HUES48 (cell line): ENCODE measurements at regions not wholly inside any gene's neighbourhood (a gene's known extent, or its start where the extent isn't known, plus 50 kb on each side); places are given as distances from the start of the nearest gene placed in this dataset.
"Not testable (repeated sequence)": the region's sequence is repeated elsewhere in the genome, so short reads cannot be mapped to it uniquely, and the experiment has no call there.

Source experiments
- H3K27ac ChIP-seq: one replicate; pipeline ENCODE4 v1.7.0; 2013; ENCODE audit warnings: low read depth, low read length, inconsistent platforms
- H3K27me3 ChIP-seq: 2 replicates; pipeline ENCODE4 v1.6.1; 2013; ENCODE audit warnings: mild to moderate bottlenecking, low read length; ENCODE audit not compliant: control insufficient read depth, insufficient read depth
- H3K36me3 ChIP-seq: 2 replicates; pipeline ENCODE4 v1.6.1; 2013; ENCODE audit warnings: low read length; ENCODE audit not compliant: control insufficient read depth, insufficient read depth
- H3K4me1 ChIP-seq: 2 replicates; pipeline ENCODE4 v1.6.1; 2013; ENCODE audit warnings: mild to moderate bottlenecking, low read length; ENCODE audit not compliant: control insufficient read depth, insufficient read depth
- H3K4me3 ChIP-seq: 2 replicates; pipeline ENCODE4 v1.5.1; 2013; ENCODE audit warnings: mild to moderate bottlenecking, low read depth, low read length
- H3K9ac ChIP-seq: 2 replicates; pipeline ENCODE4 v1.6.1; 2013; ENCODE audit warnings: mild to moderate bottlenecking, low read depth, low read length, moderate library complexity
- H3K9me3 ChIP-seq: 2 replicates; pipeline ENCODE4 v1.6.1; 2013; ENCODE audit warnings: low read length; ENCODE audit not compliant: control insufficient read depth, insufficient read depth

DNA sequence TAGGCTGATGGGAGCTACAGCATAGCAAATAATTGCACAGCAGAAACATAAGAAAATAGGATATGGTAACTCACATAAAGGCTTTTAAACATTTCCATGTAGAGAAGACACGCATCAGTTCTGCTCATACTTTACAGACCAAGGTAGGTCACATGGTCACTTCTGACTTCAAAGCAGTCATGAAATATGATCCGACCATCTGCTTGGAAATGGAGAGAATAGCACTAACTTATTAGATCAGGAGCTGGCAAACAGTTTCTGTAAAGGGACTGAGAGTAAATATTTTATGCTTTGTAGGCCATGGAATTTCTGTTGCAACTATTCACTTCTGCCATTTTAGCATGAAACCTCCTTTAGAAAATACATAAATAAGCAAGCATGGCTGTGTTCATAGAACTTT is 936.6 kb upstream of the FANCL start:
- H3K36me3 ChIP-seq, result no peaks in the 10 kb centered on the region
- no peaks in the 10 kb centered on the region; the same call in 1 of the 2 replicates for H3K4me1 ChIP-seq
- no peaks in the 10 kb centered on the region for H3K9me3 ChIP-seq
- H3K27ac ChIP-seq, result no peak overlapping the region
- peaks cover 3% of the 10 kb centered on the region for H3K27me3 ChIP-seq
- no peak overlapping the region for H3K9ac ChIP-seq
- H3K4me3 ChIP-seq, result no peak overlapping the region

DNA sequence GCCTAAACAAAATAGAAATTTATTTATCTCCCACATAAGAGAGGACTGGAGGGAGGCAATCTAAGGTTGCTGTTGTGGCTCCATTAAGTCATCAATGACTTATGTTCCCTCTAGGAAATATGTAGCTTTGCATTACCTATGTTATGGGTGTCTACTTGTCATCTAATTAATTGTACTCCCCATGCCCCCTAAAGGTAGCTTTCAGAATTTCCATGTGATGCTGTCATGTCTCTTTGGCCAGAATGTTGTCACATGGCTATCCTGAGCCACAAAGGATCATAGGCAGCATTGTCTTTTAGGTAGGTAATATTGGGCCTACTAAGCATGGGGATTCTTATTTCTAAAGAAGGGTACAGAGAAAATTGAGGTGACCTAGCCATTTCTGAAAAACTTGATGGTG is 935.6 kb upstream of the FANCL start:
- no peaks in the 10 kb centered on the region for H3K36me3 ChIP-seq
- H3K27ac ChIP-seq, result no peak overlapping the region
- no peak overlapping the region for H3K9ac ChIP-seq
- no peak overlapping the region for H3K4me3 ChIP-seq
- no peaks in the 10 kb centered on the region for H3K4me1 ChIP-seq
- no peaks in the 10 kb centered on the region for H3K9me3 ChIP-seq
- no peaks in the 10 kb centered on the region; the same call in 1 of the 2 replicates for H3K27me3 ChIP-seq

DNA sequence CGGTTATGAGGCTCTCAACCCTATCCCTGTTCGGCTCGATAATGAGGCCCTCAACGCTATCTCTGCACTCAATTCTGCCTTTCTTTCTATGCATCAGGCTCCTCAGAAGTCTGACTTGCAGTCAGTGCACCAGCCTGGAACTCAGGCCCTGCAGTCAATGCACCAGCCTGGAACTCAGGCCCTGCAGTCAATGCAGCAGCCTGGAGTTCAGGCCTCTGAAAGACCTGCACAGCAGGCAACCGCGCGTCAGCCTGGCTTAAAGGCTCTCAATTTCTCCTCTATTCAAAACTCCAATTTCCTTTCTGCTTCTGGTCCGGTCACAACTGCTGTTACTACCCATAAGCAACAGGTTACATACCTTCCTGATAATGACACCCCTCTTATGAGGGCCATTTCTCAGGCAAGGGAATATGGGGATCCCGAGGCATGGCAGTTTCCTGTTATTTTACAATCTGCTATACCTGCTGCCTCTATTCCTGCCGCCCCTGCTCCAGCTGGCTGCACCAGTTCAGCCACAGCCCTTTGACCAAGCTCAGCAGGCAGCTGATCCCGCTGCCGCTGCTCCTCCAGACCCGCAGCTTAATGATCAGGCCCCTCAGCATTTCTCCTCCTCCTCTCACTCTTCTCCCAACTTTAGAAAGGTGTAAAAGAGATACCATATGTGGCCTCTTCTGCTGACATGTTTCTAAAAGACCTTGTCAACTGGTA is 933.6 kb upstream of the FANCL start:
- Histone ChIP-seq H3K4me1 (no peaks in the 10 kb centered on the region), H3K36me3 (no peaks in the 10 kb centered on the region), H3K9me3 (no peaks in the 10 kb centered on the region), H3K9ac (no peak overlapping the region), H3K27ac (no peak overlapping the region), H3K27me3 (no peaks in the 10 kb centered on the region), H3K4me3 (no peak overlapping the region)

DNA sequence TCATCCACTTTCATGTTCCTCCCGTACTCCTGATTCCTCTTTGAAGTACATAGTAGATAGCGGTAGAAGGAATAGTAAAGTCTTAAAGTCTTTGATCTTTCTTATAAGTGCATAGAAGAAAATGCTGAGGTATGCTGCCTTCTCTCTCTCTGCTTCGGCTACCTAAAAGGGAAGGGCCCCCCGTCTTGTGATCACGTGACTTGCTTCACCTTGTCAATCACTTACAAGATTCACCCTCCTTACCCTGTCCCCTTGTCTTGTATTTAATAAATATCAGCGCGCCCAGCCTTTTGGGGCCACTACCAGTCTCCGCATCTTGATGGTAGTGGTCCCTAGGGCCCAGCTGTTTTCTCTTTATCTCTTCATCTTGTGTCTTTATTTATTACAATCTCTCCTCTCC is 932.2 kb upstream of the FANCL start:
- no peak overlapping the region for H3K9ac ChIP-seq
- H3K9me3 ChIP-seq, result no peaks in the 10 kb centered on the region
- H3K27me3 ChIP-seq, result no peaks in the 10 kb centered on the region
- H3K36me3 ChIP-seq, result no peaks in the 10 kb centered on the region
- H3K27ac ChIP-seq, result no peak overlapping the region
- no peaks in the 10 kb centered on the region for H3K4me1 ChIP-seq
- no peak overlapping the region for H3K4me3 ChIP-seq

DNA sequence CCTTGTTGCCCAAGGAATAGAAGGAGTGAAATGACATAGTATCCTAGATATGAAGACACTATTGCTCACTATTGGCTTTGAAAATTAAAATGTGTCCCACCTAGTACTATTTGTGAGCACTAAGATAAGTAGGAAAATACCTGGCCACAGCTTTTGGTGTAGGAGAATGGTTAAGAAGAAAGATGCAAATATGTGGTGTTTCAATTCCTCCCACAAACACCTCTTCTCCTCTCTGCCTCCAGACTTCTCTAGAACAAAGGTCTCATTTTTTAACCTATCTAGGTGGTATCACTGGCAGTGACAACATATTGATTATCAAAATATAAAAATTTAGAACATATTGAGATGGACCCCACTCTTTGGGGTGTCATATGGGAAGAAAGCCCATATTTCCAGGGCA is 929.9 kb upstream of the FANCL start:
- H3K36me3 ChIP-seq, result no peaks in the 10 kb centered on the region
- H3K4me1 ChIP-seq, result no peaks in the 10 kb centered on the region
- no peak overlapping the region for H3K4me3 ChIP-seq
- H3K27ac ChIP-seq, result no peak overlapping the region
- H3K9me3 ChIP-seq, result no peaks in the 10 kb centered on the region
- no peaks in the 10 kb centered on the region for H3K27me3 ChIP-seq
- H3K9ac ChIP-seq, result no peak overlapping the region

DNA sequence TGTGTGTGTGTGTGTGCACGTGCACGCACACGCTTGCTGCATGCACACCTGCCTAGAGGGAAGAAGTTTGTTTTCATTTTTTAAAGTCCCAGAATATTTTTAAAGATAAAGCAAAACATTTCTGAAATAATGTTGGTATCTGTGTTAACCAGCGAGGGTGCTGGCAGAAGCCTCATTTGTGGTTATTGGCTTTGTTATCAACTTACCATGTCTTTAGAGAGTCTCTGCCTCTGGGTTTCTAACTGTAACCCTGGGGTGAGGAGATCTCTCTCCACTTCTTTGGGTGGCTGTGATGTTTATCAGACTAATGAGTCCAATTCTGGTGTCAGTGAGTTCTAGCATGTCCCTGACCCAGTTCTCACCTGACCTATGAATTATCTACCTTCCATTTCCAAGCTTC is 927.6 kb upstream of the FANCL start:
- Histone ChIP-seq H3K36me3 (no peaks in the 10 kb centered on the region), H3K9me3 (no peaks in the 10 kb centered on the region), H3K27ac (no peak overlapping the region), H3K4me3 (no peak overlapping the region), H3K4me1 (0 out of 2 replicates have a peak, but pooled peaks cover 5% of the 10 kb centered on the region), H3K27me3 (no peaks in the 10 kb centered on the region), H3K9ac (no peak overlapping the region)

DNA sequence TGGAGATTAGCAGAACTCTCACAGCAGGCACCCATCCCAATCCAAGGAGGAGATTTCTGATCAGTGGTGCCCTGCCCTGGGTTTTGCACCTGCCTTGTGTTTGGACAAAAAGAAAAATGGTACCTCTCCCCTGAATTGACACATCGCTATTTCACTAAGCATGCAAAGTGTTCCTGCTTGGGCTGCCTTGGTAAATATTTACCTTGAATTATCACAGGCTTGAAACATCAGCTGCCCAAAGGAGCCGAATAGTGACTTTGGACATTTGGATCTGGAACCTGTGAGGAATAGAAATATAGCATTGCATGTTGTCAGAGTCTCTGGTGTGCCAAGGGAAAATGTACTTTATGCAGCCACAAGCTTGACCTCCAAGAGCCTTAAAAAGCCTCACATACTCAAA is 926.4 kb upstream of the FANCL start:
- no peaks in the 10 kb centered on the region for H3K9me3 ChIP-seq
- 0 out of 2 replicates have a peak, but pooled peaks cover 5% of the 10 kb centered on the region for H3K4me1 ChIP-seq
- H3K27ac ChIP-seq, result no peak overlapping the region
- H3K4me3 ChIP-seq, result no peak overlapping the region
- no peaks in the 10 kb centered on the region for H3K36me3 ChIP-seq
- no peaks in the 10 kb centered on the region for H3K27me3 ChIP-seq
- no peak overlapping the region for H3K9ac ChIP-seq

DNA sequence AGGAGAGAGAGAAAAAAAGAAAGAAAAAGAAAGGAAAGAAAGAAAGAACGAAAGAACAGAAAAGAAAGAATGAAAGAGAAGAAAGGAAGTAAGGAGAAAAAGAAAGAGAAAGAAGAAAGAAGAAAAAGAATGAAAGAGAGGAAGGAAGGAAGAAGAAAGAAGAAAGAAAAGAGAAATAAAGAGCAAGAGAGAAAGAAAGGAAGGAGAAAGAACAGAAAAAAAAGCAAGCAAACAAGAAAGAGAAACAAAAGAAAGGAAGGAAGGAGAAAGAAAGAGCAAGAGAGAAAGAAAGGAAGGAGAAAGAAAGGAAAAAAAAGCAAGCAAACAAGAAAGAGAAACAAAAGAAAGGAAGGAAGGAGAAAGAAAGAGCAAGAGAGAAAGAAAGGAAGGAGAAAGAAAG is 916.8 kb upstream of the FANCL start:
- not testable (repeated sequence) for H3K27me3 ChIP-seq, H3K9me3 ChIP-seq, H3K27ac ChIP-seq, H3K4me3 ChIP-seq, H3K9ac ChIP-seq, H3K36me3 ChIP-seq, H3K4me1 ChIP-seq

DNA sequence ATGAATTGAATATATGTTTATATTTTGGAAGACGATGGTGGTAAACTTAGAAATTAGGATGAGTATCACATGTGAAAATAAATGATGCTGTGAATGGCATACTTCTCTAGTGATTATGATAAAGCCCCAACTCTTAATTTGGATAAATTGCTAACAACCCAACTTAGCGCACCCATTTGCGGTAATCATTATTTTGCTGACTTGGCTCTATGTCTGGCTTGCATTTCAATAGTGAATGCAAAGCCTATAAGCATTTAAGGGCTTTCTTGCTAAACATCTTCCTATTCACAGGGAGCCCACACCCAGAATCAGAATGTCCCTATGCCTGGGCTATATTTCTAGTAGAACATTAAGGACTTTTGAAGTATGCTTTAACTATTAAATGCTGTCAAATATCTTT is 910.7 kb upstream of the FANCL start:
- Histone ChIP-seq H3K9ac (no peak overlapping the region), H3K27ac (no peak overlapping the region), H3K9me3 (no peaks in the 10 kb centered on the region), H3K4me1 (peaks cover 3% of the 10 kb centered on the region; the same call in 1 of the 2 replicates), H3K4me3 (no peak overlapping the region), H3K27me3 (no peaks in the 10 kb centered on the region), H3K36me3 (no peaks in the 10 kb centered on the region)

DNA sequence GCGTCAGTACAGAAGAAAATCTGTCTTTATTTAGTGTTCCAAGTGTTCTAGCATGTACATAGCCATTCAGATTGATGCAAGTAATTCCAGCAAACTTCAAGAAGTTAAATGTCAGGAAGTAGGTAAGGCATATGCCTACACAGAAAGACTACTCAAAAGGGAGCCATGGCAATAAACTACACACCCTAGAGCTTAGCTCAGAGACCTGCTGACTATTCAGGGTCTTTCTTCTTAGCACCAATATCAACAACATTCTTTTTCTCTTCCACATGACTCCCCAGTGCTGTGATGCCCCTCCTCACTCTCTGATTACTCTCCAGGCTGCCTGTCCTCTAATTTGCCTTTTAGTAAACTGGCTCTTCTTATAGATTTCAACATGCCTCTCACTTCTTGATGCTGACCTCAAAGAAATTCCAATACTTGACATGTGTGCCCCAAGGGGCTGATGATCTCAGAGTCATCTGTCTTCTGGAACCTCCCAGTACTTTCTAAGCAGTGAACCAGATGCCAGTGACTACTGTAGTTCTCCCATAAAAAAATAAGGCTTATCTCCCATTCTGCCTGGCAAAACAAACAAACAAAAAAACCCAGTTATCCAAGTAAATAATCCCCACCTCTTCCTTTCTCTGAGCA is 909.2 kb upstream of the FANCL start:
- Histone ChIP-seq H3K9me3 (no peaks in the 10 kb centered on the region), H3K4me3 (no peak overlapping the region), H3K9ac (no peak overlapping the region), H3K36me3 (no peaks in the 10 kb centered on the region), H3K4me1 (peaks cover 3% of the 10 kb centered on the region; the same call in 1 of the 2 replicates), H3K27ac (no peak overlapping the region), H3K27me3 (no peaks in the 10 kb centered on the region)

DNA sequence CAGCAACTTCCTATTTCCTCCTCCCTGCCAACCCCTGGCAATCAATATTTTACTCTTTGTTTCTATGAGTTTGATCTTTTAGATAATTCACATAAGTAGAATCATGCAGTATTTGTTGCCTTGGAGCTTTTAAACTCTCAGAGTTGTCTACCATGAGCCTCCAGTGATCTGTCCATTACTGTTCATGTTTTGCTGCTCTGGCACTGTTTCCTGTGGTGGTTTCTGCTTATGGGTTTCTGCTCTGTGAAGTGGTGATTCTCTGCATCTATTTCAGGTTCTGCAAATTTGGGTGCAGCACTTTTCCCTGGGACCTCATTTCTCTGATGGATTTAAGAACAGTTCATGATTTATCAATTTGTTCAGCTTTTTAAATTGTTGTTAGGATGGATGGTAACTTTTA is 908.1 kb upstream of the FANCL start:
- H3K4me1 ChIP-seq, result peaks cover 3% of the 10 kb centered on the region; the same call in 1 of the 2 replicates

More for the DNA sequence above, 908.1 kb upstream of the FANCL start:
- Histone ChIP-seq H3K9ac (no peak overlapping the region), H3K4me3 (no peak overlapping the region), H3K27me3 (no peaks in the 10 kb centered on the region), H3K27ac (no peak overlapping the region), H3K36me3 (no peaks in the 10 kb centered on the region), H3K9me3 (no peaks in the 10 kb centered on the region)
